ENCODE measurements at regions not wholly inside any gene's neighbourhood (a gene's known extent, or its start where the extent isn't known, plus 50 kb on each side); places are given as distances from the start of the nearest gene placed in this dataset.

GRCh38 chr4:180861651-180862050 lies 1381.6 kb upstream of the TENM3 start:
- no peak overlapping the region for H3K4me2 ChIP-seq (ENCODE audit: insufficient read depth, low read length)
- H2AFZ ChIP-seq (ENCODE audit: low read length): no peak overlapping the region
- no peaks in the 10 kb centered on the region for H4K20me1 ChIP-seq (ENCODE audit: insufficient read depth, low read length)
- H3K27me3 ChIP-seq (ENCODE audit: insufficient read depth, low read length): no peaks in the 10 kb centered on the region
- H3K4me1 ChIP-seq (ENCODE audit: insufficient read depth, low read length): no peaks in the 10 kb centered on the region
- H3K9me3 ChIP-seq (ENCODE audit: low read depth, low read length): no peaks in the 10 kb centered on the region
- no peak for TF ChIP-seq CTCF (IDR thresholded peaks at IDR 0.05; ENCODE audit: extremely low read depth, low read depth, low read length)
- no peaks in the 10 kb centered on the region for H3K79me2 ChIP-seq (ENCODE audit: insufficient read depth, low read length)
- H3K4me3 ChIP-seq (ENCODE audit: insufficient read depth, low read length): no peak overlapping the region
- H3K27ac ChIP-seq (ENCODE audit: low read depth, low read length): no peak overlapping the region
- DNase-seq (ENCODE audit: insufficient read length, low spot score, missing footprints): no peak
- no peaks in the 10 kb centered on the region for H3K36me3 ChIP-seq (ENCODE audit: insufficient read depth, low read length)

GRCh38 chr4:180866933-180867643 lies 1376.1 kb upstream of the TENM3 start:
- H3K9me3 ChIP-seq (ENCODE audit: low read depth, low read length): no peaks in the 10 kb centered on the region
- H3K36me3 ChIP-seq (ENCODE audit: insufficient read depth, low read length): no peaks in the 10 kb centered on the region
- DNase-seq (ENCODE audit: insufficient read length, low spot score, missing footprints): no peak
- H3K4me1 ChIP-seq (ENCODE audit: insufficient read depth, low read length): no peaks in the 10 kb centered on the region
- no peak overlapping the region for H2AFZ ChIP-seq (ENCODE audit: low read length)
- H3K79me2 ChIP-seq (ENCODE audit: insufficient read depth, low read length): no peaks in the 10 kb centered on the region
- no peak overlapping the region for H3K4me3 ChIP-seq (ENCODE audit: insufficient read depth, low read length)
- TF ChIP-seq CTCF (IDR thresholded peaks at IDR 0.05; ENCODE audit: extremely low read depth, low read depth, low read length): no peak
- H3K27ac ChIP-seq (ENCODE audit: low read depth, low read length): no peak overlapping the region
- no peaks in the 10 kb centered on the region for H3K27me3 ChIP-seq (ENCODE audit: insufficient read depth, low read length)
- H3K4me2 ChIP-seq (ENCODE audit: insufficient read depth, low read length): no peak overlapping the region
- no peaks in the 10 kb centered on the region for H4K20me1 ChIP-seq (ENCODE audit: insufficient read depth, low read length)

GRCh38 chr4:180870623-180871022 lies 1372.6 kb upstream of the TENM3 start:
- no peak overlapping the region for H2AFZ ChIP-seq (ENCODE audit: low read length)
- no peaks in the 10 kb centered on the region for H3K9me3 ChIP-seq (ENCODE audit: low read depth, low read length)
- H3K79me2 ChIP-seq (ENCODE audit: insufficient read depth, low read length): no peaks in the 10 kb centered on the region
- no peaks in the 10 kb centered on the region for H4K20me1 ChIP-seq (ENCODE audit: insufficient read depth, low read length)
- no peak overlapping the region for H3K4me3 ChIP-seq (ENCODE audit: insufficient read depth, low read length)
- H3K36me3 ChIP-seq (ENCODE audit: insufficient read depth, low read length): no peaks in the 10 kb centered on the region
- no peaks in the 10 kb centered on the region for H3K27me3 ChIP-seq (ENCODE audit: insufficient read depth, low read length)
- no peak overlapping the region for H3K27ac ChIP-seq (ENCODE audit: low read depth, low read length)
- H3K4me1 ChIP-seq (ENCODE audit: insufficient read depth, low read length): no peaks in the 10 kb centered on the region
- no peak overlapping the region for H3K4me2 ChIP-seq (ENCODE audit: insufficient read depth, low read length)
- DNase-seq (ENCODE audit: insufficient read length, low spot score, missing footprints): no peak
- no peak for TF ChIP-seq CTCF (IDR thresholded peaks at IDR 0.05; ENCODE audit: extremely low read depth, low read depth, low read length)

GRCh38 chr4:180898305-180898704 lies 1344.9 kb upstream of the TENM3 start:
- no peak for TF ChIP-seq CTCF (IDR thresholded peaks at IDR 0.05; ENCODE audit: extremely low read depth, low read depth, low read length)
- H3K27me3 ChIP-seq (ENCODE audit: insufficient read depth, low read length): no peaks in the 10 kb centered on the region
- H3K27ac ChIP-seq (ENCODE audit: low read depth, low read length): no peak overlapping the region
- H3K4me3 ChIP-seq (ENCODE audit: insufficient read depth, low read length): no peak overlapping the region
- no peaks in the 10 kb centered on the region for H3K79me2 ChIP-seq (ENCODE audit: insufficient read depth, low read length)
- H4K20me1 ChIP-seq (ENCODE audit: insufficient read depth, low read length): no peaks in the 10 kb centered on the region
- H2AFZ ChIP-seq (ENCODE audit: low read length): no peak overlapping the region
- no peaks in the 10 kb centered on the region for H3K36me3 ChIP-seq (ENCODE audit: insufficient read depth, low read length)
- H3K4me1 ChIP-seq (ENCODE audit: insufficient read depth, low read length): no peaks in the 10 kb centered on the region
- no peak overlapping the region for H3K4me2 ChIP-seq (ENCODE audit: insufficient read depth, low read length)
- H3K9me3 ChIP-seq (ENCODE audit: low read depth, low read length): peaks cover 3% of the 10 kb centered on the region
- DNase-seq (ENCODE audit: insufficient read length, low spot score, missing footprints): no peak
